HK-2 (cell line): ENCODE measurements at regions not wholly inside any gene's neighbourhood (a gene's known extent, or its start where the extent isn't known, plus 50 kb on each side); places are given as distances from the start of the nearest gene placed in this dataset.
A peak's percentile ranks its signal among the peaks of the same experiment; 100 is the strongest.

Experiments
- DNase-seq: peaks from one replicate; pipeline ENCODE4 v3.0.0-alpha.2; 2018; ENCODE audit not compliant: unreplicated experiment

DNA sequence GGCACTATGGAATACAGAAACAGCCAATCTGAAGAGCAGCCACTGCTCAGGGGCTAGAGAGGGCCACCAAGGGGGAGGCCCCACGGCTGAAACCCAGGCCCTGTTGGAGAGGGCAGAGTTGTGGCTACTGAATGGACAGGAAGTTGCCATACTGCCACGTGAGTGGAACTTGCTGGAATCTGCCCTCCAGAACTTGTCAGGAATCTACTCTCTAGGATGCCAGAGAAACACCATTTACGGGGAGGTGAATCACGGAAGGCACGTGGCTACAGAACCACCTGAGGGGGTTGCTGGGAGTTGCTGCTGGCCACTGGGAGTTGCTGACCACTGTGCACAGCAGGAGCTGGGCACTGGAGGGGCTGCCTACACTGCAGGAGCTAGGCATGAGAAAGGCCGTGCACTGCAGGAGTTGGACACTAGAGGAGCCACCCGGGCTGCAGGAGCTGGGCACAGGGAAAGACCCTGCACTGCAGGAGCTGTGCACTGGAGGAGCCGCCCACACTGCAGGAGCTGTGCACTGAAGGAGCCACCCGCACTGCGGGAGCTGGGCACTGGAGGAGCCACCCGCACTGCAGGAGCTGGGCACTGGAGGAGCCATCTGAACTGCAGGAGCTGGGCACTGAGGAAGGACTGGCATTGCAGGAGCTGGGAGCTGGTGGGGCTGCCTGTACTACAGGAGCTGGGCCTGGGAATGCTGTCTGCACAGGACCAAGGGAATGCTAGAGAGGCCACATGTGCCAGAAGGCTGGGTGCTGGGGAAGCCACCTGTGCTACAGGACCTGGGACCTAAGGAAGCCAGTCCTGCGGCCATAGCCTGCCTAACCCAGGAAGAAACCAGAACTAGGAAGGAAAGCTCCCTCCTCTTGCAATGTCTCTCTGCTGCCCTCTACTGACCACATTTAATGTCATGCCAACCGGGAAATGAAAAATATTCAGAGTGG is 343.4 kb downstream of the MATN1 start:
- peak; percentile 38 for DNase-seq

DNA sequence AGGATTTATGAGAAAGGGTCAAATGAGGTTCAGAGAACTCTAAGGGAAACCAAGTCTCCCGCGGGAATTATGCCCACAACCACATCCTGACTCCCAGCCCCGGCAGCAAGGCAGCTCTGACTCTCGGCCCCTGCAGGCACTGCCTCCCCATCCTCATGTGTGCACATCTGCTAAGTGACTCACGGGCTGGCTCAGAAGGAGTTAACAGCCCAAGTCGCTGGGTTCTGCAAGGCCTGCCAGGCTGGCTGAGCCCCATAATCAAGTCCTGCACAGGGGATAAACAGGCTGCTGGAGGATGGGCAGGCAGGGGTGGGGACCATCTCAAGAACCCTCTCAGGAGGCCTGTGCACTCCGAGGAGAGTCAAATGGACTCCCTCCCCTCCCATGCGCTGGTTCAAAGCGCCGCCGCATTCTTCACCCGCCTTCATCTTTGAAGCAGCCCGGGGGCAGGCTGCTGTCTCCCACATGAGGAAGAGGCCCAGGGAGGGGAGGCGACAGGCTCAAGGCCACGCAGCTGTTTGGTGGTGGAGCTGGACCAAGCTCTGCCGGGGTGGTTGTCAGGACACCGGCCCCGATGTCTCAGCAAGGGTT is 344.3 kb downstream of the MATN1 start:
- DNase-seq, result no peak

- DNase-seq, result no peak
These were observed 345.3 kb downstream of the MATN1 start for GRCh38 chr1:30378003-30378596.

- no peak for DNase-seq
These were observed 346.0 kb downstream of the MATN1 start for GRCh38 chr1:30377230-30378002.

- DNase-seq, result no peak
These were observed 347.2 kb downstream of the MATN1 start for GRCh38 chr1:30376054-30376697.

DNA sequence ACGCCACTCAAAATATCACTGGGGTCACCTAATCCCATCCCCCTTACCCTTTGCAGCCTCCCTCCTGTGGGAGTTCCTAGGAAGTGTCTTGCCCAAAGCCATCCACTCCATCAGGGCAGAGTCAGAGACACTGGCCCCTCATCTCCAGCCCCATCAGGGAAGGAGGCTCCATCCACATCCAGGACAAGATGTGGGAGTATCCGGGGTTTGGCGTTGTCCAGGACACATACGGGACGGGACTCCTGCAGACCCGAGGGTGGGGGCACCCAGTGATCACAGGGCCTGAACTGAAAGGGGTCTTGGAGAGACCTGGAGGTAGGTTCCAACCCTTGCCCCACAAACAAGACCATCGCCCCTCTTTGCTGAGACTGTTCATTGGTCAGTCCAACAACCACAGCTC is 348.2 kb downstream of the MATN1 start:
- DNase-seq, result no peak

- no peak for DNase-seq
These were observed 348.9 kb downstream of the MATN1 start for GRCh38 chr1:30374400-30375070.

DNA sequence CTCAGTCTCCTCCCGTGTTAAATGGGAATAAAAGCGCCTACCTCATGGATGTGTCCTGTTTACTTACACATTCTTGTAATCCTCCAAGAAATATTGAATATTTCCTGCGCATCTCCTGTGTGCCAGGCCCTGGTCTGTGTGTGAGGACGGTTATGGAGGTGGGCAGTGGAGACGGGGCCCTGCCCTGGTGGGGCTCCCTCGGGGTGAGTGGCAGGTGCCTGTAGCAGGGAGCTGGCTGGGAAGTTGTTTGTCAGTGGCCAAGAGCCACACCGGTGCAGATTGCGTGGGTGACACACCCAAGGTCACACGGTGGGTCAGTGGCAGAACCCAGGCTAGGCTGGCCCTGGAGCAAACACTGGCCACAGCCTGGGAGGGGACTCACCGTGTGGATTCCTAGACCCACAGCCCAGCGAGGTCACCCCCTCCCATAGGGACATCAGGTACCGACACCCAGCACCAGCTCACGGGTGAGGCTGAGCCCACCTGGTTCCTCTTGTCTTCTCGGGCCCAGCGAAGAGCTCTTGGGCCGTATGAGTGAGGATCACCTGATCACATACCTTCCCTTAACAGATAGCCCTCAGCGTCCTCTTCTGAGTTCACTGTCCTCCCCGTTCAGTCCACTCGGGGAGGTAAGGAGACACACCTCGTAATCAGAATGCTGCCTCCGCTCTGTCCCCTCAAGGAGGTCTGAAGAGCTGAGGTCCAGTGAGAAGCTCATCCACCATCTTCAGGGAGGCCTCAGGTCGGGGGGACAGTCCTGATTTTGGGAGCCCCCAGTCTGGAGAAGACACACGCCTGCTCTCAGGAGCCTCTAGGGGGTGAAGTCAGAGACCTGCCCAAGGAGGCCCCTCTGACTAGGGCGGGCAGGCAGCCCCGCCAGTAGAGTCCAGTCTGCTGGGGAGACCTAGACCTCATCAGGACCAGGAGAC is 349.6 kb downstream of the MATN1 start:
- no peak for DNase-seq

- DNase-seq, result no peak
These were observed 350.5 kb downstream of the MATN1 start for GRCh38 chr1:30372792-30373433.

- DNase-seq, result no peak
These were observed 351.2 kb downstream of the MATN1 start for GRCh38 chr1:30371888-30372791.

- no peak for DNase-seq
These were observed 352.1 kb downstream of the MATN1 start for GRCh38 chr1:30371179-30371788.

DNA sequence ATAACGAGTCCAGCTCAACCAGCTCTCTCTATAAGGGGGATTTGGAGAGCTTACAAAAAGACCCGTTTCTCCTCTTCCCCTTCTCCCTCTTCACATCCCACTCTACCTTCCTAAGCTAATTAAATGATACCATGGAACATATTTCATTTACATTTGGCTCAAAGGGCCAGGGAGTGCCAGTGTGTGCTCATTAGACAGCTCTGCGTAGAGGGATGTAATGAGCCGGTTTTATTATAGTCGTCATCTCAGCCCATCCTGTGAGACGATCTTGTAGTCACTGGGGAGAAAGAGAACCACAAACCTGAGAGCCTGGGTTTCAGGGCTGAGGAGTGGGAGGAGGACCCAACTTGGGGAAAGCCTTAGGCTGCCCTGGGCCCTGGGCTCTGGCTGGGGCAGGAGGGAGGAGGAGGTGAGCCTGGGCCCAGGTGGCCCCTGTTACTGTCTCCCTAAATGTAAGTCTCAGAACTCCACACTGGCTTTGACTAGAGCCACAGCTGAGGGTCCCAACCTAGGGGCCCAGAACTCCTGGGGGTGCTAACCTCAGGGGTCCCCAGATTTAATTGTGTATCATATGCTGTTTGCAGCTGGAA is 354.6 kb downstream of the MATN1 start:
- DNase-seq, result no peak

DNA sequence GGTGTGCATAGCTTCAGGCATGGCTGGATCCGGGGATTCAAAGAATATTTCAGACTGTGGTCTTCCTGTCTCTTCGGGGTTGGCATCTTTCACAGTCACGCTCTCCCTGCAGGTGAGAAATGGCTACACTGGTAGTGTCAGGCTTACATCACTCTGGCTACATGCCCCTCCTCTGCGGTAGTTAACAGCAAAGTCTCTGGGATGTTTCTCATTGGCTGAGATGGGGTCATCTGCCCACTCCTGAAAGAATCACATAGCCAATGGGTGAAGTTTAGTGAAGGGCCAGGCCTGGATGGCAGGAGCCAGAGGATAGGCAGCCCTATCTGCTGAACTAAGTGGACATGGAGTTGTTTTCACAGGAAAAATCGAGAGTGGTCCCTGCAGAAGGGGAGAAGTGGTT is 356.5 kb downstream of the MATN1 start:
- no peak for DNase-seq

DNA sequence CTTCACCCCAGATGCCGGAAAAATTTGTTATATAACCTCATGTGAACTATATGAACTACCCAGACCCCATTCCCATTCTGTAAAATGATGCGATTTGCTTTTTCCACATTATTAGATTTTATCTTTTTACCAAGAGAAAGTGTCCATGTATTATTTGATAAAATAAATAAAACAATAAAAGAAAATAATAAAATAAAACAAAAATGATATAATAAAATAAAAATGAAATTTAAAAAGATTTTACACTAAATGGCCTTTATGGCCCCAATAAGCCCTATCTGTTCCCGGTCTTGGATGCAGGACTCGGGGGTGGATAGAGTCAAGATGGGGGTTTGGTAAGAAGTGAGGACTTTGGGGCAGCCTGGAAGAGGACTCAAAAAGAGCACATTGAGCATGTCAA is 357.2 kb downstream of the MATN1 start:
- no peak for DNase-seq

GRCh38 chr1:30365596-30365995 is 357.8 kb downstream of the MATN1 start:
- no peak for DNase-seq

GRCh38 chr1:30363031-30363430 is 360.4 kb downstream of the MATN1 start:
- no peak for DNase-seq

DNA sequence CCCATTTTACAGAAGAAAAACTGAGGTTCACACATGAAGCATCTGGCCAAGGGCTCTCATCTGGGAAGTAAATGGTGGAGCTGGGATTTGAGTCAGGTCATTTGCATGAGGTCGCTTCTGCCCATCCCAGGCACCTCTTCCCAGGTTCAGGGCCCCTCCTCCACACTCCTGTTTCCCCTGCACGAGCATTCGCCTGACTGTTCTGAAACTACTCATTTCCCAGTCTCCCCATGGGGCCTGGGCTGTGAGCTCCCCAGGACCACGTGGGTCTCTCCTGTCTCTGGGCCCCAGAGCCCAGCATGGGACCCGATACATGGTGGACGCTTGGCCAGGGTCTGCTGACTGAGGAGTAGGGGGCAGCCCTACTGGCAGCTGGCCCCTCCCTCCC is 360.8 kb downstream of the MATN1 start:
- no peak for DNase-seq
